H9 (cell line): ENCODE measurements at regions not wholly inside any gene's neighbourhood (a gene's known extent, or its start where the extent isn't known, plus 50 kb on each side); places are given as distances from the start of the nearest gene placed in this dataset.

Source experiments
- DNase-seq: peaks from one replicate; pipeline ENCODE4 v3.0.0-alpha.2; 2017
- H2AFZ ChIP-seq: one replicate; pipeline ENCODE4 v1.6.1; 2013; ENCODE audit warnings: mild to moderate bottlenecking, low read length, control low read depth, moderate library complexity
- H2AK5ac ChIP-seq: 2 replicates; pipeline ENCODE4 v1.6.1; 2013; ENCODE audit warnings: low read length, control low read depth, mixed read lengths; ENCODE audit not compliant: insufficient read length
- H2BK120ac ChIP-seq: one replicate; pipeline ENCODE4 v1.6.1; 2013; ENCODE audit warnings: low read depth, mild to moderate bottlenecking, low read length, control low read depth, inconsistent platforms; ENCODE audit not compliant: poor library complexity, severe bottlenecking
- H2BK12ac ChIP-seq: 2 replicates; pipeline ENCODE4 v1.6.1; 2013; ENCODE audit warnings: low read length, control low read depth, mixed read lengths, low read depth; ENCODE audit not compliant: insufficient read length
- H2BK15ac ChIP-seq: 2 replicates; pipeline ENCODE4 v1.6.1; 2013; ENCODE audit warnings: low read depth, low read length, control low read depth
- H2BK20ac ChIP-seq: one replicate; pipeline ENCODE4 v1.6.1; 2013; ENCODE audit warnings: low read depth, mild to moderate bottlenecking, low read length, control low read depth, inconsistent platforms; ENCODE audit not compliant: poor library complexity, severe bottlenecking
- H2BK5ac ChIP-seq: 2 replicates; pipeline ENCODE4 v1.6.1; 2013; ENCODE audit warnings: low read length, control low read depth, mixed read lengths; ENCODE audit not compliant: insufficient read length
- H3K14ac ChIP-seq: 2 replicates; pipeline ENCODE4 v1.6.1; 2013; ENCODE audit warnings: low read length, control low read depth; ENCODE audit not compliant: insufficient read depth
- H3K18ac ChIP-seq: 2 replicates; pipeline ENCODE4 v1.6.1; 2013; ENCODE audit warnings: low read depth, mild to moderate bottlenecking, mixed read lengths, low read length, control low read depth; ENCODE audit not compliant: insufficient read length
- H3K23ac ChIP-seq: 2 replicates; pipeline ENCODE4 v1.6.1; 2013; ENCODE audit warnings: low read length, control low read depth, mixed read lengths, low read depth; ENCODE audit not compliant: insufficient read length
- H3K23me2 ChIP-seq: 2 replicates; pipeline ENCODE4 v1.6.1; 2013; ENCODE audit warnings: low read depth, mild to moderate bottlenecking, mixed read lengths, low read length, control low read depth; ENCODE audit not compliant: insufficient read length, poor library complexity, severe bottlenecking
- H3K27ac ChIP-seq: 2 replicates; pipeline ENCODE4 v1.5.1; 2013; ENCODE audit warnings: low read length, control low read depth, mixed read lengths, low read depth; ENCODE audit not compliant: insufficient read length
- H3K27me3 ChIP-seq: 2 replicates; pipeline ENCODE4 v1.6.1; 2013; ENCODE audit warnings: low read length, control low read depth, inconsistent platforms; ENCODE audit not compliant: insufficient read depth
- H3K4ac ChIP-seq: 2 replicates; pipeline ENCODE4 v1.6.1; 2013; ENCODE audit warnings: low read depth, mild to moderate bottlenecking, control low read depth, inconsistent platforms, low read length, moderate library complexity
- H3K4me1 ChIP-seq: 2 replicates; pipeline ENCODE4 v1.6.1; 2013; ENCODE audit warnings: low read length, control low read depth, inconsistent platforms; ENCODE audit not compliant: insufficient read depth
- H3K4me2 ChIP-seq: 2 replicates; pipeline ENCODE4 v1.6.1; 2013; ENCODE audit warnings: low read length, control low read depth, mixed read lengths; ENCODE audit not compliant: insufficient read length, insufficient read depth
- H3K56ac ChIP-seq: 2 replicates; pipeline ENCODE4 v1.6.1; 2013; ENCODE audit warnings: low read depth, mild to moderate bottlenecking, mixed read lengths, low read length, control low read depth; ENCODE audit not compliant: insufficient read length
- H3K79me1 ChIP-seq: 2 replicates; pipeline ENCODE4 v1.6.1; 2013; ENCODE audit warnings: low read depth, mild to moderate bottlenecking, moderate library complexity, low read length, control low read depth, inconsistent platforms; ENCODE audit not compliant: insufficient read depth, poor library complexity, severe bottlenecking
- H3K79me2 ChIP-seq: 2 replicates; pipeline ENCODE4 v1.6.1; 2013; ENCODE audit warnings: low read length, control low read depth, inconsistent platforms; ENCODE audit not compliant: insufficient read depth
- H3K9ac ChIP-seq: 2 replicates; pipeline ENCODE4 v1.6.1; 2013; ENCODE audit warnings: low read length, control low read depth, mixed read lengths; ENCODE audit not compliant: insufficient read length; ENCODE audit errors: extremely low read depth
- H3K9me3 ChIP-seq: one replicate; pipeline ENCODE4 v1.6.1; 2013; ENCODE audit warnings: low read depth, low read length, inconsistent platforms; ENCODE audit not compliant: control insufficient read depth
- H3T11ph ChIP-seq: one replicate; pipeline ENCODE4 v1.6.1; 2013; ENCODE audit warnings: mild to moderate bottlenecking, low read length, control low read depth, inconsistent platforms
- H4K20me1 ChIP-seq: one replicate; pipeline ENCODE4 v1.6.1; 2013; ENCODE audit not compliant: control insufficient read depth, insufficient read length, insufficient read depth
- H4K5ac ChIP-seq: 2 replicates; pipeline ENCODE4 v1.6.1; 2013; ENCODE audit warnings: low read depth, mild to moderate bottlenecking, mixed read lengths, low read length, control low read depth; ENCODE audit not compliant: insufficient read length
- H4K8ac ChIP-seq: replicated peaks from 2 replicates; pipeline ENCODE4 v1.6.1; 2013; ENCODE audit warnings: low read length, control low read depth, mixed read lengths, low read depth; ENCODE audit not compliant: insufficient read length
- H4K91ac ChIP-seq: 2 replicates; pipeline ENCODE4 v1.6.1; 2013; ENCODE audit warnings: low read depth, mild to moderate bottlenecking, moderate library complexity, mixed read lengths, low read length, control low read depth; ENCODE audit not compliant: insufficient read length
- H3K27ac Mint-ChIP-seq, 3 experiments: 2 replicates in 2 of 3; 3 replicates in 1 of 3; pipeline ENCODE4 v1.8.0; 2020 to 2021; ENCODE audit warnings: mixed read lengths in 3 of 3, mild to moderate bottlenecking in 1 of 3, moderate library complexity in 1 of 3
- H3K27me3 Mint-ChIP-seq: 2 replicates; pipeline ENCODE4 v1.8.0; 2021; ENCODE audit warnings: low read depth, mild to moderate bottlenecking, moderate library complexity, mixed read lengths
- H3K36me3 Mint-ChIP-seq, 3 experiments: 2 replicates in 2 of 3; 3 replicates in 1 of 3; pipeline ENCODE4 v1.8.0; 2020 to 2021; ENCODE audit warnings: low read depth in 3 of 3, mixed read lengths in 3 of 3; ENCODE audit not compliant: insufficient read depth in 1 of 3
- H3K4me1 Mint-ChIP-seq, 2 experiments: 2 replicates each; pipeline ENCODE4 v1.8.0; 2020; ENCODE audit warnings: mixed read lengths in 2 of 2
- H3K4me3 Mint-ChIP-seq, 2 experiments: 2 replicates in 1 of 2; 3 replicates in 1 of 2; pipeline ENCODE4 v1.8.0; 2020 to 2021; ENCODE audit warnings: mild to moderate bottlenecking in 2 of 2, mixed read lengths in 2 of 2, moderate library complexity in 1 of 2
- H3K9me3 Mint-ChIP-seq, 2 experiments: 2 replicates in 1 of 2; 3 replicates in 1 of 2; pipeline ENCODE4 v1.8.0; 2020; ENCODE audit warnings: mild to moderate bottlenecking in 2 of 2, mixed read lengths in 2 of 2, moderate library complexity in 1 of 2
- CTCF ChIP-seq: fragments of 200-600 bp; sonication (generic); conservative IDR thresholded peaks from 3 replicates; pipeline ENCODE4 v1.8.0; 2021; ENCODE audit warnings: antibody characterized with exemption, mild to moderate bottlenecking
- WGBS: extraction: QIAGEN DNeasy Blood & Tissue Kit; methylation state at CpG from one replicate; pipeline ENCODE4 v1.1.7; 2013; ENCODE audit warnings: missing lambda C conversion rate, low lambda C conversion rate, mixed read lengths; ENCODE audit not compliant: insufficient read length; ENCODE audit errors: extremely low coverage; 5-methylcytosine and 5-hydroxymethylcytosine counted together

- Histone ChIP-seq H2BK12ac (no peak overlapping the region), H2BK120ac (no peak overlapping the region), H3K18ac (no peak overlapping the region), H3K23me2 (no peaks in the 10 kb centered on the region), H2BK20ac (no peak overlapping the region), H3T11ph (no peak overlapping the region), H4K5ac (no peak overlapping the region), H3K14ac (no peak overlapping the region), H2AFZ (no peak overlapping the region), H3K79me2 (no peaks in the 10 kb centered on the region), H4K8ac (no peak overlapping the region), H3K9ac (no peak overlapping the region), H4K91ac (no peak overlapping the region), H2BK15ac (no peak overlapping the region), H3K27me3 (no peaks in the 10 kb centered on the region), H3K27ac (no peak overlapping the region), H3K79me1 (no peaks in the 10 kb centered on the region), H2AK5ac (no peak overlapping the region), H3K9me3 (no peaks in the 10 kb centered on the region), H2BK5ac (no peak overlapping the region), H3K56ac (no peak overlapping the region), H4K20me1 (no peaks in the 10 kb centered on the region), H3K4me2 (no peak overlapping the region), H3K23ac (no peak overlapping the region), H3K4ac (no peak overlapping the region), H3K4me1 (no peaks in the 10 kb centered on the region)
- Mint-ChIP-seq H3K27ac (no peak overlapping the region), H3K27me3 (no peaks in the 10 kb centered on the region), H3K36me3 (no peaks in the 10 kb centered on the region), H3K4me3 (no peak overlapping the region), H3K9me3 (0 out of 5 replicates have a peak, but pooled peaks cover 0 to 3% of the 10 kb centered on the region in 2 experiments), H3K4me1 (0 out of 4 replicates have a peak, but pooled peaks cover 0 to 3% of the 10 kb centered on the region in 2 experiments)
- DNase-seq = no peak
- TF ChIP-seq CTCF = no peak
- WGBS = no CpG with 5 or more reads among the region's 10 CpGs
Measured at GRCh38 chr16:17724242-17724898, 253.6 kb upstream of the XYLT1 start.
